IMR-90 (cell line): ENCODE measurements at regions not wholly inside any gene's neighbourhood (a gene's known extent, or its start where the extent isn't known, plus 50 kb on each side); places are given as distances from the start of the nearest gene placed in this dataset.

Experiments used
- ATAC-seq: fragments of 200-7000 bp; cut with Tn5 transposase; 2 replicates; pipeline ENCODE4 v1.9.1; 2020; ENCODE audit warnings: low read depth, mild to moderate bottlenecking, moderate library complexity
- BruUV-seq: library from RNA; stranded (reverse); fragments of 400-500 nt; replicated peaks from 2 replicates; lab custom pipeline; 2021; lab: Mats Ljungman, UMichigan
- CTCF ChIA-PET: fragments of 300-600 bp; formaldehyde crosslinking; extraction: SDS; loops from one replicate; lab custom pipeline; 2021; ENCODE audit warnings: antibody characterized with exemption; lab: Yijun Ruan, JAX
- POLR2A ChIA-PET: fragments of 300-600 bp; sonication (Branson Sonifier 250); formaldehyde crosslinking; loops from one replicate; lab custom pipeline; 2022; ENCODE audit warnings: antibody characterized with exemption; ENCODE audit not compliant: unreplicated experiment; lab: Charles Lee
- DNase-seq: peaks from one replicate; pipeline ENCODE4 v3.0.0; 2013
- H2AFZ ChIP-seq: replicated peaks from 2 replicates; pipeline ENCODE3; 2013; ENCODE audit warnings: low read length, mild to moderate bottlenecking; ENCODE audit not compliant: poor library complexity
- H2AK5ac ChIP-seq: 2 replicates; pipeline ENCODE4 v1.6.1; 2013; ENCODE audit warnings: low read depth, low read length, inconsistent platforms
- H2AK9ac ChIP-seq: replicated peaks from 2 replicates; pipeline ENCODE3; 2013; ENCODE audit warnings: mild to moderate bottlenecking, low read depth, low read length, moderate library complexity; ENCODE audit not compliant: poor library complexity
- H2BK120ac ChIP-seq: 2 replicates; pipeline ENCODE4 v1.6.1; 2013; ENCODE audit warnings: low read depth, low read length, inconsistent platforms
- H2BK15ac ChIP-seq: 3 replicates; pipeline ENCODE4 v1.6.1; 2013; ENCODE audit warnings: low read depth, low read length, inconsistent platforms
- H2BK20ac ChIP-seq: 2 replicates; pipeline ENCODE4 v1.6.1; 2013; ENCODE audit warnings: low read depth, mild to moderate bottlenecking, inconsistent platforms, low read length, moderate library complexity
- H2BK5ac ChIP-seq: 2 replicates; pipeline ENCODE4 v1.6.1; 2013; ENCODE audit warnings: mild to moderate bottlenecking, low read depth, low read length, inconsistent platforms; ENCODE audit not compliant: poor library complexity, severe bottlenecking
- H3K14ac ChIP-seq: replicated peaks from 2 replicates; pipeline ENCODE4 v1.6.1; 2013; ENCODE audit warnings: low read depth, low read length, inconsistent platforms
- H3K18ac ChIP-seq: 2 replicates; pipeline ENCODE4 v1.6.1; 2013; ENCODE audit warnings: low read depth, low read length, control low read depth
- H3K23ac ChIP-seq: 2 replicates; pipeline ENCODE4 v1.6.1; 2013; ENCODE audit warnings: low read depth, low read length, inconsistent platforms
- H3K27ac ChIP-seq: 2 replicates; pipeline ENCODE4 v1.5.1; 2013; ENCODE audit warnings: mild to moderate bottlenecking, control low read depth, low read length; ENCODE audit not compliant: insufficient read depth
- H3K27me3 ChIP-seq: 2 replicates; pipeline ENCODE4 v1.6.1; 2013; ENCODE audit warnings: low read length; ENCODE audit not compliant: control insufficient read depth, insufficient read depth
- H3K36me3 ChIP-seq: 2 replicates; pipeline ENCODE4 v1.6.1; 2013; ENCODE audit warnings: low read length, mixed read lengths; ENCODE audit not compliant: control insufficient read depth, insufficient read depth
- H3K4ac ChIP-seq: 2 replicates; pipeline ENCODE4 v1.6.1; 2013; ENCODE audit warnings: low read depth, low read length, inconsistent platforms
- H3K4me1 ChIP-seq: 2 replicates; pipeline ENCODE4 v1.6.1; 2013; ENCODE audit warnings: low read length, mixed read lengths; ENCODE audit not compliant: control insufficient read depth, insufficient read depth
- H3K4me2 ChIP-seq: 2 replicates; pipeline ENCODE4 v1.6.1; 2013; ENCODE audit warnings: low read depth, mild to moderate bottlenecking, control low read depth, low read length, moderate library complexity
- H3K4me3 ChIP-seq: 2 replicates; pipeline ENCODE4 v1.5.1; 2013; ENCODE audit warnings: low read depth, mild to moderate bottlenecking, control low read depth, low read length, moderate library complexity; ENCODE audit not compliant: insufficient read depth
- H3K56ac ChIP-seq: 2 replicates; pipeline ENCODE4 v1.6.1; 2013; ENCODE audit warnings: low read length, inconsistent platforms; ENCODE audit not compliant: insufficient read depth; ENCODE audit errors: extremely low read depth
- H3K79me1 ChIP-seq, 2 experiments: 2 replicates each; pipeline ENCODE4 v1.6.1; 2013; ENCODE audit warnings: low read length in 2 of 2, inconsistent platforms in 1 of 2, low read depth in 1 of 2
- H3K9ac ChIP-seq: 2 replicates; pipeline ENCODE4 v1.6.1; 2013; ENCODE audit warnings: low read depth, low read length, control low read depth
- H3K9me1 ChIP-seq: 2 replicates; pipeline ENCODE4 v1.6.1; 2013; ENCODE audit warnings: low read length, inconsistent platforms; ENCODE audit not compliant: insufficient read depth
- H3K9me3 ChIP-seq: 2 replicates; pipeline ENCODE4 v1.6.1; 2013; ENCODE audit warnings: low read length; ENCODE audit not compliant: control insufficient read depth, insufficient read depth
- H4K20me1 ChIP-seq: 2 replicates; pipeline ENCODE4 v1.6.1; 2013; ENCODE audit warnings: low read length, inconsistent platforms; ENCODE audit not compliant: insufficient read depth
- H4K5ac ChIP-seq: 2 replicates; pipeline ENCODE4 v1.6.1; 2013; ENCODE audit warnings: mild to moderate bottlenecking, low read depth, low read length, control low read depth
- H4K8ac ChIP-seq, 2 experiments: 2 replicates each; pipeline ENCODE4 v1.6.1; 2013; ENCODE audit warnings: low read depth in 2 of 2, low read length in 2 of 2, control low read depth in 1 of 2, inconsistent platforms in 1 of 2
- H4K91ac ChIP-seq: 2 replicates; pipeline ENCODE4 v1.6.1; 2013; ENCODE audit warnings: low read depth, low read length, inconsistent platforms; ENCODE audit not compliant: insufficient read depth
- BHLHE40 ChIP-seq: fragments of 150-350 bp; IDR thresholded peaks from 2 replicates; pipeline ENCODE4 v1.6.1; 2016; ENCODE audit warnings: mild to moderate bottlenecking, low read depth, low read length
- CEBPB ChIP-seq: IDR thresholded peaks from 2 replicates; pipeline ENCODE4 v1.6.1; 2012; ENCODE audit warnings: low read depth, low read length, improper control_type of control experiment
- CHD1 ChIP-seq: IDR thresholded peaks from 2 replicates; pipeline ENCODE4 v1.6.1; 2012; ENCODE audit warnings: low read depth, low read length, improper control_type of control experiment
- MAFK ChIP-seq: IDR thresholded peaks from 2 replicates; pipeline ENCODE4 v1.6.1; 2012; ENCODE audit warnings: low read depth, low read length, improper control_type of control experiment
- MAZ ChIP-seq: IDR thresholded peaks from 2 replicates; pipeline ENCODE4 v1.6.1; 2012; ENCODE audit warnings: low read depth, mild to moderate bottlenecking, low read length, improper control_type of control experiment, moderate library complexity, borderline replicate concordance
- MXI1 ChIP-seq: IDR thresholded peaks from 2 replicates; pipeline ENCODE4 v1.6.1; 2012; ENCODE audit warnings: low read depth, mild to moderate bottlenecking, low read length, moderate library complexity, borderline replicate concordance
- NFE2L2 ChIP-seq: fragments of 150-350 bp; IDR thresholded peaks from 2 replicates; pipeline ENCODE4 v1.6.1; 2016; ENCODE audit warnings: low read depth, mild to moderate bottlenecking, low read length
- POLR2A ChIP-seq: IDR thresholded peaks from 2 replicates; pipeline ENCODE4 v1.6.1; 2012; ENCODE audit warnings: mild to moderate bottlenecking, low read depth, low read length
- RAD21 ChIP-seq: IDR thresholded peaks from 2 replicates; pipeline ENCODE4 v1.6.1; 2012; ENCODE audit warnings: low read length, improper control_type of control experiment
- RCOR1 ChIP-seq: IDR thresholded peaks from 2 replicates; pipeline ENCODE4 v1.6.1; 2012; ENCODE audit warnings: mild to moderate bottlenecking, low read length, improper control_type of control experiment; ENCODE audit not compliant: insufficient replicate concordance
- RFX5 ChIP-seq: IDR thresholded peaks from 2 replicates; pipeline ENCODE4 v1.8.0; 2012; ENCODE audit warnings: low read depth, mild to moderate bottlenecking, low read length, moderate library complexity
- SMC3 ChIP-seq: fragments of 150-350 bp; IDR thresholded peaks from 2 replicates; pipeline ENCODE4 v1.6.1; 2016; ENCODE audit warnings: low read depth, mild to moderate bottlenecking, antibody characterized with exemption, low read length, moderate library complexity
- WGBS, 2 experiments: methylation state at CpG; one replicate each; pipeline versions ENCODE4 v1.1.5 to v1.1.7; 2013; ENCODE audit warnings: missing lambda C conversion rate in 2 of 2; ENCODE audit not compliant: insufficient read length in 1 of 2; ENCODE audit errors: extremely low coverage in 2 of 2; 5-methylcytosine and 5-hydroxymethylcytosine counted together
- dilution Hi-C: fragments of 300-500 bp; cut with HindIII; formaldehyde crosslinking; loops from one replicate; pipeline ENCODE4 v1.14.3; 2018; ENCODE audit warnings: low sequenced_read_pairs; ENCODE audit not compliant: unreplicated experiment
- in situ Hi-C: fragments of 300-500 bp; cut with MboI; formaldehyde crosslinking; loops from 3 replicates; pipeline ENCODE4 v1.14.3; 2019; ENCODE audit warnings: low sequenced_read_pairs, inconsistent platforms, mixed read lengths
- intact Hi-C: fragments of 100-400 bp; cut with micrococcal nuclease; formaldehyde crosslinking; loops from 2 replicates; pipeline ENCODE4 v1.10.0; 2022
- TF ChIP-seq, protein P1 (sequence below): fragments of 150-350 bp; IDR thresholded peaks from 2 replicates; pipeline ENCODE4 v1.6.1; 2016; ENCODE audit warnings: low read depth, mild to moderate bottlenecking, low read length, moderate library complexity, borderline replicate concordance
- TF ChIP-seq, protein P2 (sequence below): conservative IDR thresholded peaks from 2 replicates; pipeline ENCODE4 v1.5.1; 2012; ENCODE audit warnings: mild to moderate bottlenecking, low read depth, low read length, improper control_type of control experiment
- TF ChIP-seq, protein P3 (sequence below): fragments of 150-350 bp; IDR thresholded peaks from 2 replicates; pipeline ENCODE4 v1.6.1; 2017; ENCODE audit warnings: mild to moderate bottlenecking, antibody characterized with exemption, low read length, low read depth

DNA sequence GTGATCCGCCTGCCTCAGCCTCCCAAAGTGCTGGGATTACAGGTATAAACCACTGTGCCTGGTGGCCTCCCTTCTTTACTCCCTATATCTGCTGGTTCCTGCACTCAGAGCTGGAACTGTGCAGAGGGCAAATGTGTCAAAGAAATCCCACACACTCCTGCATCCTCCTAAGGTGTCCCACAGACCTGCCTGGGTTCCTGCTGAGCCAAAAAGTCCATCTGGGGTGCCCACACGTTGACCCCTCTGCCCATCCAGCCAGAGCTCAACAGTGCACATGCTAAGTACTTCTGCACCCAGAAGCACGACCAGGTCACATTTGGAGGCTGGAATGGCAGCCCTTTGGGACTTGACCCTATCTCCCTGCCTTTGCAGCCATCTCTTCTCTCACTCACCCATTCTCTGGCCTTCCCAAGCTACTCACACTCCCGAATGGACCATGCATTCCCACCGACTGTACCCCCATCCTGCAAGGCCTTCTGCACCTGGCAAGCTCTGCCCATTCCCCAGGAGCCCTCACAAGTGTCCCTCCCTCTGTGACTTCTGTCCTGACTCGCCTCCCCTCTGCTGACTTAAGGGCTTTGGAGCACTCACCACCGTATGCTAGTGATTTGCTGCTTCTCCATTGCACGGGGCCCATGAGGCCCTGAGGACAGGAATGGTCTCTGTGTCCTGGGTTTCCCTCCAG lies 152.1 kb downstream of the KCTD15 start:
- Histone ChIP-seq H3K27me3 (no peaks in the 10 kb centered on the region), H2BK120ac (no peak overlapping the region), H3K4me3 (no peak overlapping the region), H3K9me3 (no peaks in the 10 kb centered on the region), H2BK15ac (no peak overlapping the region), H3K56ac (no peak overlapping the region), H4K5ac (no peak overlapping the region), H3K9me1 (no peaks in the 10 kb centered on the region), H4K91ac (no peak overlapping the region), H3K9ac (no peak overlapping the region), H3K4me2 (no peak overlapping the region), H3K14ac (no peak overlapping the region), H4K8ac (no peak overlapping the region), H2BK5ac (no peak overlapping the region), H4K20me1 (no peaks in the 10 kb centered on the region), H3K18ac (no peak overlapping the region), H3K4ac (no peak overlapping the region), H2AK9ac (no peak overlapping the region), H2BK20ac (no peak overlapping the region), H3K23ac (no peak overlapping the region), H3K4me1 (no peaks in the 10 kb centered on the region), H2AFZ (peak overlapping the region; percentile 23), H3K27ac (no peak overlapping the region), H2AK5ac (no peak overlapping the region), H3K79me1 (no peaks in the 10 kb centered on the region), H3K36me3 (no peaks in the 10 kb centered on the region)
- TF ChIP-seq CHD1 (no peak), MAFK (no peak), NFE2L2 (no peak), RCOR1 (no peak), MAZ (no peak), RFX5 (no peak), CEBPB (no peak), SMC3 (no peak), RAD21 (no peak), POLR2A (no peak), MXI1 (no peak), BHLHE40 (no peak)
- TF ChIP-seq, protein P1, sequence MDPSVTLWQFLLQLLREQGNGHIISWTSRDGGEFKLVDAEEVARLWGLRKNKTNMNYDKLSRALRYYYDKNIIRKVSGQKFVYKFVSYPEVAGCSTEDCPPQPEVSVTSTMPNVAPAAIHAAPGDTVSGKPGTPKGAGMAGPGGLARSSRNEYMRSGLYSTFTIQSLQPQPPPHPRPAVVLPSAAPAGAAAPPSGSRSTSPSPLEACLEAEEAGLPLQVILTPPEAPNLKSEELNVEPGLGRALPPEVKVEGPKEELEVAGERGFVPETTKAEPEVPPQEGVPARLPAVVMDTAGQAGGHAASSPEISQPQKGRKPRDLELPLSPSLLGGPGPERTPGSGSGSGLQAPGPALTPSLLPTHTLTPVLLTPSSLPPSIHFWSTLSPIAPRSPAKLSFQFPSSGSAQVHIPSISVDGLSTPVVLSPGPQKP, result no peak
- TF ChIP-seq, protein P2, sequence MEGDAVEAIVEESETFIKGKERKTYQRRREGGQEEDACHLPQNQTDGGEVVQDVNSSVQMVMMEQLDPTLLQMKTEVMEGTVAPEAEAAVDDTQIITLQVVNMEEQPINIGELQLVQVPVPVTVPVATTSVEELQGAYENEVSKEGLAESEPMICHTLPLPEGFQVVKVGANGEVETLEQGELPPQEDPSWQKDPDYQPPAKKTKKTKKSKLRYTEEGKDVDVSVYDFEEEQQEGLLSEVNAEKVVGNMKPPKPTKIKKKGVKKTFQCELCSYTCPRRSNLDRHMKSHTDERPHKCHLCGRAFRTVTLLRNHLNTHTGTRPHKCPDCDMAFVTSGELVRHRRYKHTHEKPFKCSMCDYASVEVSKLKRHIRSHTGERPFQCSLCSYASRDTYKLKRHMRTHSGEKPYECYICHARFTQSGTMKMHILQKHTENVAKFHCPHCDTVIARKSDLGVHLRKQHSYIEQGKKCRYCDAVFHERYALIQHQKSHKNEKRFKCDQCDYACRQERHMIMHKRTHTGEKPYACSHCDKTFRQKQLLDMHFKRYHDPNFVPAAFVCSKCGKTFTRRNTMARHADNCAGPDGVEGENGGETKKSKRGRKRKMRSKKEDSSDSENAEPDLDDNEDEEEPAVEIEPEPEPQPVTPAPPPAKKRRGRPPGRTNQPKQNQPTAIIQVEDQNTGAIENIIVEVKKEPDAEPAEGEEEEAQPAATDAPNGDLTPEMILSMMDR, result no peak
- TF ChIP-seq, protein P3, sequence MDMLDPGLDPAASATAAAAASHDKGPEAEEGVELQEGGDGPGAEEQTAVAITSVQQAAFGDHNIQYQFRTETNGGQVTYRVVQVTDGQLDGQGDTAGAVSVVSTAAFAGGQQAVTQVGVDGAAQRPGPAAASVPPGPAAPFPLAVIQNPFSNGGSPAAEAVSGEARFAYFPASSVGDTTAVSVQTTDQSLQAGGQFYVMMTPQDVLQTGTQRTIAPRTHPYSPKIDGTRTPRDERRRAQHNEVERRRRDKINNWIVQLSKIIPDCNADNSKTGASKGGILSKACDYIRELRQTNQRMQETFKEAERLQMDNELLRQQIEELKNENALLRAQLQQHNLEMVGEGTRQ, result no peak
- BruUV-seq, result no TSS peak
- in situ Hi-C loops (no loop called here), intact Hi-C loops (no loop called here), dilution Hi-C loops (no loop called here)
- ChIA-PET CTCF (interaction anchor here (0.7 kb wide), 1 partner anchor 33 kb away, joined by 3 read pairs; no protein-coding TSS in a partner anchor), POLR2A (no interaction called here)
- 25% methylated on average over 2 of the region's 8 CpGs; no CpG with 5 or more reads in 1 of the 2 experiments for WGBS, 2 experiments
- DNase-seq (no peak), ATAC-seq (no peak)
